Kidney glomerular epithelial cell (primary cell): ENCODE measurements at regions not wholly inside any gene's neighbourhood (a gene's known extent, or its start where the extent isn't known, plus 50 kb on each side); places are given as distances from the start of the nearest gene placed in this dataset.
A peak's percentile ranks its signal among the peaks of the same experiment; 100 is the strongest.
"Not testable (repeated sequence)": the region's sequence is repeated elsewhere in the genome, so short reads cannot be mapped to it uniquely, and the experiment has no call there.

Experiments
- DNase-seq: peaks from one replicate; lab custom pipeline; 2025; lab: John Stamatoyannopoulos, UW

DNA sequence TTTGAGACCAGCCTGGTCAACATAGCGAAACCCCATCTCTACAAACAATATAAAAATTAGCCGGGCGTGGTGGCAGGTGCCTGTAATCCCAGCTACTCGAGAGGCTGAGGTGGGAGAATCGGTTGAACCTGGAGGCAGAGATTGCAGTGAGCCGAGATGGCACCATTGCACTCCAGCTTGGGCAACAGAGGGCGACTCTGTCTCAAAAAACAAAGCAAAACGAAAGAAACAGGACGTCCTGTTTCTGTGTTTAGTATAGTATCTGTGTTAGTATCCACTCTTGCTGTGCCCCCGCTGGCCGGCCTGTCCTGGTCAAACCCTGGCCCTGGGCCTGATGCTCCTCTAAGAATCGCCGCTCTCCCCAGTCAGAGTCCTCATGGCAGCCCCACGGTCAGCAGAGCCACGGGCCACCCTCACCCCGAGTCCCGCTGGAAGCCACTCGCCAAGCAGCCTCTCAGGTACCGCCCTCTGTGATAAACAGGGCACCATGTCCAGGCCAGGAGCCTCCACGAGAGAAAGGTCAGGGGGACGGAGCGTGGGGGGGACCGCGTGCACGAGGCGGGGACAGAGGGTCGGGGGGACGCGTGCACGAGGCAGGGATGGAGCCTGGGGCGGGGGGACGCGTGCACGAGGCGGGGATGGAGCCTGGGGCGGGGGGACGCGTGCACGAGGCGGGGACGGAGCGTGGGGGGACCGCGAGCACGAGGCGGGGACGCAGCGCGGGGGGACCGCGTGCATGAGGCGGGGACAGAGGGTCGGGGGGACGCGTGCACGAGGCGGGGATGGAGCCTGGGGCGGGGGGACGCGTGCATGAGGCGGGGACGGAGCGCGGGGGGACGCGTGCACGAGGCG is 384.5 kb downstream of the SMOC2 start:
- no peak for DNase-seq

DNA sequence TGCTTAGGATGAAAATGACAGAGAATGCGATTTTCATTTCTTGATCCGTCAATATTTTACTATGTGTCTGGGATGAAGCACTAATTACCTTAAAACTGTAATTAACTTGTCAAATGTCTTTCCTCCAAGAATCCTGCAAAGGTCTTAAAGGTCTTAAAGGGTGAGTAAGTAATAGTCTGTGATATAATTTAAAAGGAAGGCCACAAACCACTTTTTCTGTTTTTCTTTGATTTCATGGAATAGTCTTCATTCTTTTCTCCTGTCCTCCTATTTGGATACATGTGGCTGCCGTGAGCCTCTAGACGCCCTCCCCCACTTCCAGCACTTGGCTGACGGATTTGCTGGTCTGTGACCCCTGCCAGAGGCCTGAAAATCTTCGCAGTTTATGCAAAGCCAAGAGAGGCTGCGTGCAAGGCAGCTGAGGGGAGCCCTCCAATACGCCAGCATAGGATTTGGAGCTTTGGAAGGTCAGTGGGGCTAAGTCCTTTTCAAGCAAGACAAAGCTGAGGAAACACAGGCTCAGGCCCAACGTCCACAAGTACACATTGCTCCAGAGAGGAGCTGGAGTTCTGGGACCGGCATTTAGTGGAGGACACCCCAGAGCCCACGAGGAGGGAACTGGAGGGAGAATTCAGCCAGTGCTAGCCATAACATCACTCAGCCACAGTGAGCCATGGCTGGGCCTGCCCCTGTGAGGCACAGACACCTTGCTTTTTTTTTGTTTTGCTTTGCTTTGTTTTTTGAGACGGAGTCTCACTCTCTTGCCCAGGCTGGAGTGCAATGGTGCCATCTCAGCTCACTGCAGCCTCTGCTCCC is 382.6 kb downstream of the SMOC2 start:
- peak; percentile 12 for DNase-seq

DNA sequence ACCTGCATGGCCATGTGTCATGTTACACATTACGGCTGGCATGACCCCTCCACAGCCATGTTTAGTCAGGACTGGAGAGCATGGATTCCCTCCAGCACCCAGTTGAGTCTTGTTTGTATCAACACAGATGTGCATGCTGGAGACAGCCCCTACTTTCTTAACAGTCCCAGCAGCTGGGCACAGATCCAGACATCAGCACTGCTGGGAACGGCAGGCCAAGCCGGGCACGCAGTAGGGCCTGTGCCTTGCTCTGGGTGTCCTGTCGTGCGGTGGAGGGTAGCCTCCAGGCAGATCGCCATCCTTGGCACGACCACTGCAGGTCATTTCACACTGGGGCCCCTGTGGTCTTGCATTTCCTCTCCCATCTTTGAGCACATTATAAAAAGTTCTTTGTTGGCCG is 381.4 kb downstream of the SMOC2 start:
- no peak for DNase-seq

DNA sequence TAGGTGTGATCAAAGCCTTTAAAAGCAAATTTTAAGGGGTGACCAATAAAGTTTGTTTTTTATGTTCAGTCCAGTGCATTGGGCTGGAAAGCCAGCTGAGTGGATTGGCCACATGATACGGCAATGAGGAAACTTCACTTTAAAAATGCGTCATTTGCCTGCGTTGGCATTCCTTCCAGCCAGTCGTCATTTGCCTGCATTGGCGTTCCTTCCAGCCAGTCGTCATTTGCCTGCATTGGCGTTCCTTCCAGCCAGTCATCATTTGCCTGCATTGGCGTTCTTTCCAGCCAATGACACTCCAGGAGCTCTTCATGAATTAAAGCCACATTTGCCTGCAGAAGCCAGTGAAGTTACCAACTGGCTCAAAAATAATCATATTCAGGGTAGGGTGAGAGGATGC is 378.6 kb downstream of the SMOC2 start:
- DNase-seq = no peak

DNA sequence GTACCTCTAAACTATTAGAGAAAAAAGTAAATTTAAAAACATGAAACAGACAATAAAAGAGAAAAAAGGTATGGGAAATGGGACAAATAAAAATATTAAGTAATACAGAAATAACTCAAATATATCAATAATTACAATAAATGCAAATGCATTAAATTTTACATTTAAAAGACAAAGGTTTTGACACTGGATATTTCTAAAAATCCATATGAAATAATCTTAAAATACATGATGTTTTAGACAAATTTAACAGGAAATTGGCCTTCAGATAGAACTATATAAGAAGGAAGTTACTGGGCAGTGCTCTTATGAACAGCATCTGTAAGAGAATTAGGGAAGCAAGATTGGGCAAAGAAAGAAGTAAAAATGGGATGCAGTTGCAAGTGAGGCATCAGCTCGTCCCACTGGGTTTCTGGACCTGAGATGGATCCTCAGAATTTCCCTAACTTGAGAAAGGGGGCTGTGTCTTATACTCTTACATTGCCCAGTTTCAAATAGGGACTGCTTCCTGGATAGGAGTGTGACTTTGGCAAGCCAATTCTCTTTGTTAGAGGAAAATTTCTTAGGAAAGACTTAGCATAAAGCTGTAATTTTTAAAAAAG is 376.7 kb downstream of the SMOC2 start:
- DNase-seq = no peak

DNA sequence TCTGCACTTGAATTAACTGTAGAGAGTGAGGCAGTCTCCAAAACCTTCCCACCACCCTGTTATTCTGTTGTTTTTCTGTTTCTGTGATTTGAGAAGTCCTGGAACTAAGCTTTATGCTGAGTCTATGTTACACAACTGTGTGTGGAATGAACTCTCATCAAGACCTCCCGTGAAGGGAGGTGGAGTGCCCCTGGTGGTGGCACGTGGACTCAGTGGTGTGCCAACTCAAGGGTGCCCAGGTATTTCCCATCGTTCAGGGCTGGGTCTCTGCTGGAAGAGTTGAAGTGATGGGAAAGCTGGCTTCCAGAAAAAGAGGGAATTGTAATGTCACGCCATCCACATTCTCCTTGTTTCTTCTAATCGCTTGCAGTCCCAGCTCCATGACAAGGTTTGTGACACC is 374.2 kb downstream of the SMOC2 start:
- no peak for DNase-seq

DNA sequence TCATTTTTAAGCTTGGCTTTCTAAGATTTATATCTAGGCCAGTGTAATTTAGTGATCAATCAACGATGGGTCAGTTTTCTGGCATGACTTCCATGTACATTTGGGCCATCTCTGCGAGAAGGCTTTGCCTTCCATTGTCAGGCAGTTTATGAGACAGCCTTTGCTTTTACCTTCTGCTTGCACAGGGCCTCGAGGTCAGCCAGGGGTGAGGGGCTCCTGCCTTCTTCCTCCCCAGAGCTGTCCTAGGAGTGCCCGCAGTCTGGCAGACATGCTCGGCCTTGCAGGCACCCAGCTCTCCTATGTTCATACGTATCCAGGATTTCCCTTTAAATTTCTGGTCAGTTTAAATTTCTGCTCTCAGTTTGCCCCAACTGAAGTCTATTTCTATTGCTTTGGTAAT is 367.2 kb downstream of the SMOC2 start:
- DNase-seq = no peak

DNA sequence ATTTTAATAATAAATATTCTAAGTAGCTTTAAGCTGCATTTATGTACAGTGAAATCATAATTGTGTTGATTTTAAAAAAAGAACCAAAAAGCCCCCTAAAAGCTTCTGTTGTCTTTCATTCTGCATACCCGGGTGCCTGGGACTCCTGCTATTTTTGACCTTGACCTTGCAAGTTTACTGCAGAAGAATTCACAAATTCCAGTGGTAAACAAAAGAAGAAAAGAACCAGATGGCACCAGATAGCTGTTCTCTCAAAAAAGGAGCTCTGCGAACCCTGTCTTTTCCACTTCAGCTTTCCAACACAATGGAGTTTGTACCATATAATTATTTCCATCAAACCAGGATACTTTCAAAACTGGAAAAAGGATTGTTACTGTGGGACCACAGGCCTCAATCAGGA is 363.3 kb downstream of the SMOC2 start:
- DNase-seq = no peak

DNA sequence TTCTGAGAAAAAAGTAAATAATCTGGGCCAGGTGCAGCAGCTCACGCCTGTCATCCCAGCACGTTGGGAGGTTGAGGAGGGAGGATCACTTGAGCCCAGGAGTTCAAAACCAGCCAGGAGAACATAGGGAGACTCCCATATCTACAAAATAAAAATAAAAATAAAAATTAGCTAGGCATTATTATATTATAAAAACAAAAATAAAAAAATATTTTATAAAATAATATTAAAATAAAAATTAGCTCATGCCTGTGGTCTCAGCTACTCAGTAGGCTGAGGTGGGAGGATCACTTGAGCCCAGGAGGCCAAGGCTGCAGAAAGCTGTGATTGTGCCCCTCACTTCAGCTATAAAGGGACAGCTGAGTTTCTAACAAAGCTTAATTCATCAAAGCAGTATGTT is 362.9 kb downstream of the SMOC2 start:
- no peak for DNase-seq

DNA sequence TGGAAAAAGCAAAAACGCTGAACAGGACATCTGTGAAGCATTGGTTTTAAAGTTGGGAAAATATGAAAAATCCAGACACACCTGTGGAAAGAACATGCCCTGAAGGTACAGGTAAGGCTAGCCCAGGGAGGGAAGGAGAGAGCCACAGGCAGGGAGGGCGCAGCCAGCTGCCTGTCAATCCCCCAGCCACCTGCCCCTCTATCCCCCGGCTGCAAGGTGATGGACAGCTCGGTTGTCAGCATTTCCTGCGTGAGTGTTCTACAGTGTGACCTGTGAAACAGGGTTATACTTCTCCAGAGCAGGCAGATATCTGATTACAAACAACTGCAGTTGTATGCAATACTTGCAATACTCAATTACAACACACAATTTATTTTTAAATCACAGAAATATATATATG is 358.1 kb downstream of the SMOC2 start:
- DNase-seq = no peak

DNA sequence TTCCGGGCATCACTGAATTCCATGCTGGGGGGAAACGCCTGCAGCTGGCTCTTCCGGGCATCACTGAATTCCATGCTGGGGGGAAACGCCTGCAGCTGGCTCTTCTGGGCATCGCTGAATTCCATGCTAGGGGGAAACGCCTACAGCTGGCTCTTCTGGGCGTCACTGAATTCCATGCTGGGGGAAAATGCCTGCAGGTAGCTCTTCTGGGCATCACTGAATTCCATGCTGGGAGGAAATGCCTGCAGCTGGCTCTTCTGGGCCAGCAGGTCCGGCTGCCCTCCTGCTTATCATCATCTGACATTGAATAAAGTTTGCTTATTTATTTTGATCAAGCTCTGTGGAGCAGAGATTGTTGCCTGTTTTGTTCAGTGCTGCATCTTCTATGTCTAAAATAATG is 355.1 kb downstream of the SMOC2 start:
- no peak for DNase-seq

DNA sequence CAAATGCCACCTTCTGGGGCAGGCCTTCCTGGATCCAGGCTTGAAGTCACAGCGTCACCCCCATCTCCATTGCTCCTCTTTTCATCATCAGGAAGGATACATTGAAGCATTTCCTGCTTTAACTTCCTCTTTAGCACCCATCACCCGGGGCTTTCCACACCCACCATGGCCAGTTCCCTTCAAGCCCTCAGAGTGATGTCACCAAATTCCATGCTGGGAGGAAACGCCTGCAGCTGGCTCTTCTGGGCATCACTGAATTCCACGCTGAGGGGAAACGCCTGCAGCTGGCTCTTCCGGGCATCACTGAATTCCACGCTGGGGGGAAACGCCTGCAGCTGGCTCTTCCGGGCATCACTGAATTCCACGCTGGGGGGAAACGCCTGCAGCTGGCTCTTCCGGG is 354.6 kb downstream of the SMOC2 start:
- DNase-seq = not testable (repeated sequence)

DNA sequence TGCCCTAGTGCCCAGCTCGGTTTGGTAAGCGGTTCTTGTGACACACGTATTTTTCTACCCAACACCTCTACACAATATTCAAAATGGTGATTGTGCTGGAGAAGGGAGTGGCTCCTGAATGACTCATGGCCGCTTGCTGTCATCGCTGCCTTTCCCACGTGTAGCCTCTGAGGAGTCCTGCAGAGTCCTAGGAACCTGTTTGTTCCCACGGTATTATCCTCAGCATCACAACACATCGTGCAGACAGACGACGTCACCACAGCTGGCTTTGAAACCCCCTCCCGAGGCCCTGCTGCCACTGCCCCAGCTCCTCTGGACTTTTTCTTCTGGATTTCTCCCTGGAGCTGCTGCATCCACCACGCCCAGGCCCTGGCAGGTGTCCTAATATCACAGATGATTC is 353.5 kb downstream of the SMOC2 start:
- DNase-seq = no peak

DNA sequence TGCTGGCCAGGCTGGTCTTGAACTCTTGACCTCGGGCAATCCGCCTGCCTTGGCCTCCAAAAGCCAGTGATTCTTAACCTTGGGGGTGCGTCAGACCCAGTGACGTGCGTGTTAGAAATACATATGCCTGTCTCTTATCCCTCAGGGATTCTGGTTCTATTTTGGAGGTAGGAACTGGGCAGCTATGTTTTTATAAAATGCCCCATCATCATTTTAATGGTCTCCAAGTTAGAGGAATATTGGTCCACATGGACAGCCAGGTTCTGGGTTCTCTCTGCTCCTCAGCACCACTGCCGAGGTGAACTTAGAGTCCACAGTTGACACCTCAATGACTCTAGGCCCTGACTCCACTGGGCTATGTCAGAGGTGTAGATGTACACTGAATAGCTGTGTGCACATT is 352.7 kb downstream of the SMOC2 start:
- no peak for DNase-seq

DNA sequence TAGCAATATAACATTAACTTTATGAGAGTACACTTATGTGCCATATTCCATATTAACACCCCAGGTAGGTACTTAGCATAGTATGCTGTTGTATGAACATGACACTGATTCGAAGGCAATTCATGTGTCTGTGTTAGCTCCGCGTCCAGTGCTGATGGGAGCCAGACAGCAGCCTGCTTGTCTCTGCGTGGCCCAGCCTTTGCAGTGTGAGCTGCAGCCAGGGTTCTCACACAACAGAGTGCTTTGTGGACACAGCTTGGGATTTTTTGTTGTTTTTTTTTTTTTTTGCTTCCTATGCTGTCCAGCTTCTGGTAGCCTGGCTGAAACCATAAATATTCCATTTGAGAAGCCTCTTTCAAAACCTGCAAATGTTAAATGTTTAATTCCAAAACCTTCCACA is 350.9 kb downstream of the SMOC2 start:
- no peak for DNase-seq

DNA sequence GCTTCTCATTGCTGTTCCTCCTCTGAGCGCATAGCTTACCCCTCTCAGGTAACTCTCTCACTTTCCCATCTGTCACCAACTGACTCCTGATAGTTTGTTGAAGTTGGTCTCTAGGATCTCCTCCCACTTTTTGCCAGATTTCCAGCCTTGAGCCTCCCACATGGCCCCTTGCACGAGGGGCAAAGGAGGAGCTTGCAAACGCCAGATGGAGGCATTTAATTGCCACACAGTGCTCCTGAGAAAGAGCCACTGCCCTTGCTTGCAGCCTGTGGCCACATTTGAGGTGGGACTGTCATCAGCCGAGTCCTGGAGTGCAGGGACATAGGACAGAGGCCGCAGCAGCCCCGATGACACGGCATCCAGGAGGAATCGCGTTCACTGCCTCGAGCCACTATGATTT is 348.7 kb downstream of the SMOC2 start:
- no peak for DNase-seq

DNA sequence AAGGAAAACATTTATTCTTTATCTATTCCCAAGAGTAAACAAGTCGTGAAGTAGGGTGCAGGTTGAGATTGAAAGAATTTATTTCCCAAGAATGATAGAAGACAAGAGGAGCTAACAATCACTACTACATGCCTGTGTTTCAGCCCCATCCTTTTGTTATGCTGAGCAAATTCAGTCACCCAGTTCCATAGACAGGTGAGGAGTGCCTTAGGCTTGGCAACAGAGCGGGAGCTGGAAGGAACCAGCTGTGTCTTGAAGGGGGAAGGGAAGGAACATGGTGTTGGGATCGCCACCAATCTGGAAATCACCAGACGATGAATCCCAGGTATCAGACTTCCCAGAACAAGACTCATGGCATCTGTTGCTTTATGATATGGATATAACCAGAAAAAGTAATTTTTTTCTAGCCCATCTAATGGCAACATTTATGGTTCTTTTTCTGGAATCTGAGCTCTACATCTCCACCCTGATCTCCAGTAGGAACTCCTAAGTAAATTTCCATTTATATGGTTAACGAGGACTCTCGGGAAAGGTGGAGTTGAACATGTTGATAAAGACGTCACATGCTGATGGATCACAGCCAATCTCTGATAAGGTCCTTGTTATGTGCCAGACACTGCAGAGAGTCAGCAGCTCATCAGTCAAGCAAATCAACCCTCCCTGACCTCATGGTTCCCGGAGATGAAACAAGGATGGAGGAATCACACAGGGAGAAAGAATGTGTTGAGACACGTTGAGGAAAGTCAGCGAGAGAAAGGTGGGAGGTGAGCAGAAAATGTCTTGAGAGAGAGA is 344.9 kb downstream of the SMOC2 start:
- no peak for DNase-seq

DNA sequence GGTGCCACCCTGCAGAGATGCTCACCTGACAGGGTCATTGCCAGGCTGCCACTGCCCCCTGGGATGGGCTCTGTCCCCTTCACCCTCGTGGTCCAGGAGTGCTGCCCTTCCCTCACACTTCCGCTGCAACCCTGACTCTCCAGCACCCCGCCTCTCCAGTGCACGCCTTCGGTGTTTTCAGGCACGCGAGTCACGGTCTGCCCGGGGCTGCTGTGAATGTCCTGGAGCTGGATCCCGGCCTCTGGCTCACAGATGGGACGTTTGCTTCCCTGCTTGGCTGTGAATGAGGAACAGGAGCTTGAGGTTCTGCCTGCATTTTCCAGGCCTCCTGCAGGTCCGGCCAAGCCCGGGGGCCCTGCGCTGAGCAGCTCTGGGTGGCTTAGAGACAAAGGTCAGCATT is 343.4 kb downstream of the SMOC2 start:
- no peak for DNase-seq

DNA sequence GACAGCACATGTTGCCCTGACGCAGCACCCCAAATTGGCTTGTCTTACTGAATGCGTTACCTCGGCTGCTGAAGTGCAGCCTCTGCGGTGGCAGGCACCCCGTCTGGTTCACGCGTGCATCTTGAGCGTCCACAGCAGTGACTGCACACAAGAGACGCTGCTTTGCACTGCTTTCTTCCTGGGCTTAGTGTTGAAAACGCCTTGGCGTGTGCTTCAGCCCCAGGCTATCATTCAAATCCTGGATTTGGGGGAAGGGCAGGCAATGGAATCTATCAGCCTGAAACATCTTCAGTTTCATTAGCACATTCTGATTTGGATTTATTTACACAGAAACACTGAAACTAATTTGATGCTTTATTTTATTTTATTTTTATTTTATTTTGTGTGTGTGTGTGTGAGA is 342.7 kb downstream of the SMOC2 start:
- no peak for DNase-seq

DNA sequence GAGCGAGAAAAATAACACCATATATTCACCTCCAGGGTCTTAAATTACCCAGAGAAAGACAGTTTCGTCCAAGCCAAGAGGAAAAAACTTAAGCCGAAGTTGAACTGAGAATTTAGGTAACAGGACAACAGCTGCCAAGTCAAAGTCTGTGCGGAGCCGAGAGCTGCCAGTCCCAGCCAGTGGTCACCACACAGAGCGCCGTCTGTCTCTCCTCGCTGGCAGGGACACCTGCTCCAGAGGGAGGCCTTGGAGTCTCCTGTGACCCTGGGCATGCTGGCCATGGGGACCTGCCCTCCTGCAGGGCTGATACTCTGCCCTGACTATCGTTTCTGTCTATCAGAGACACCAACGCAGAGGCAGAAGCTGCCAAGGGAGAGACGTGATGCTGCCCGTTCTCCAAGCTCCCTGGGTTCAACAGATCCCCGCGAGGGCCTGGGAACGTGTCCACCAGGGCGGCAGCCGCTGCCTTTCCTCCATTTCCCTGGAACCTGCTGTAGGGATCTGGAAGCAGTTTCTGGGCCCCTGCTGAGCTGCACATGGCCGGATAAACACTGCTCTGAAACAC is 341.3 kb downstream of the SMOC2 start:
- DNase-seq = no peak

DNA sequence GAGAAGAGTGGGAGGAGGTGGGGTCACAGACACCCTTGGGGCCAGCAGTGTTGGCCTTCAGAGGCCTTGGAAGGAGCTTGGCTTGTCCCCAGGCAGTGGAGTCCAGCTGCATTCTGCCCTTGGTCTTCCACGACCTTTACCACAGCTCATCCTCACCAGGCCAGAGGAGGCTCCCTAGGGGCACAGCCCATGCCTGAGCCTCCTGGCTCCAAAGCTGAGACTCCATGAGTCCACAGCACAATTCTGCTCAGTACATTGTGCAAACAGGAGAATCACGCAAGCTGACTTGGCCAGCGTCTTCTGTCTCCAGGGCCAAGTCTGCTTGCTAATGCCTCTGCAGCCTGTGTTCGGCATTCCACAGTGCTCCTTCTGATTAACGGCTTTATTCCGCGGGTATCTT is 337.2 kb downstream of the SMOC2 start:
- no peak for DNase-seq

DNA sequence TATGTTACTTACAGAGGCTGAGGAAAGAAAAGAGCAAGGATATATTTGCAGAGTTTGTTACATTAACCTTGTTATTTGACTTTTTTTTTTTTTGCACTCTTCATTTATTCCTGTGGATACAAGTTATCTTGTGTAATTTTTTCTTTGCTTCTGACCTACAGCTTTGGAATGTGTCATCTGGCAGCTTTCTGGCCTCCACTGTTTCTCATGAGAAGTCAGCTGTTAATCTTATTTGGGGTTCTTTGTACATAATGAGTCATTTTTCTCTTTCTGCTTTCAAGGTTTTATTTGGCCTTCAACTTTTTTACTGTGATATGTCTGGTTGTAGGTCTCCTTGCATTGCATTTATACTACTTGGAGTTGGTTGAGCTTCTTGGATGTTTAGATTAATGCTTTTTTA is 333.4 kb downstream of the SMOC2 start:
- DNase-seq = no peak
